ENCODE measurements at regions not wholly inside any gene's neighbourhood (a gene's known extent, or its start where the extent isn't known, plus 50 kb on each side); places are given as distances from the start of the nearest gene placed in this dataset.

DNA sequence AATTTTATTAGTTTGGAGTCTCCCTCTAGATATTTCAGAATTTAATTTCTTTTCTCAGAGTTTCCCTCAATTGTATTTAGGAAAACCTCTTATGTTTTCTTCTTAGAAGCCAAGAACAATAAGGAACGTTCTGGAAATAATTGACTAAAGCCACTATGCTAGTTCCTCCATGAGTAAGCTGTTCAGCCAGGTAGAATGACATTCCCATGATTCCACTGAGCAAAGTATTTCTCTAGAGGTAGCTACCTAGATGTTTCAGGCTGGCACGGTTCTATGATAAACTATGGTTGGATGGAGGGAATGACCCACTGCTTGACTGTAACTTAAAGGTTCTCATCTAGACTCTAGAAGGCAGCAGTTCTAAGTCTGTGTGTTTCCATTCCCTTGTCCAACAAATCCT lies 62.4 kb downstream of the CLDN17 start:
- H4K20me1 ChIP-seq (replicated peaks; ENCODE audit: insufficient read depth) = no peaks in the 10 kb centered on the region
- no peaks in the 10 kb centered on the region for H3K9me3 Mint-ChIP-seq
- H3K36me3 ChIP-seq (ENCODE audit: insufficient read depth) = no peaks in the 10 kb centered on the region
- H3K36me3 Mint-ChIP-seq (ENCODE audit: low read depth) = no peaks in the 10 kb centered on the region
- H3K79me2 ChIP-seq (replicated peaks; ENCODE audit: insufficient read depth) = no peaks in the 10 kb centered on the region
- no peak overlapping the region for H3K27ac Mint-ChIP-seq
- no peak overlapping the region for H3K4me3 Mint-ChIP-seq
- no peaks in the 10 kb centered on the region for H3F3A ChIP-seq (replicated peaks; ENCODE audit: low read depth)
- H2AFZ ChIP-seq = no peak overlapping the region; the same call in 1 of the 2 replicates
- no peak overlapping the region for H3K4me2 ChIP-seq
- peaks cover 8% of the 10 kb centered on the region; the same call in 1 of the 2 replicates for H3K4me1 ChIP-seq (ENCODE audit: insufficient read depth)
- no peak for ATAC-seq
- DNase-seq (ENCODE audit: low spot score) = no peak
- H3K27ac ChIP-seq (ENCODE audit: low read depth) = no peak overlapping the region
- no peaks in the 10 kb centered on the region for H3K27me3 ChIP-seq (ENCODE audit: insufficient read depth)
- peaks cover 4% of the 10 kb centered on the region; the same call in 2 of the 3 replicates for H3K4me1 Mint-ChIP-seq
- TF ChIP-seq ZNF331 (CRISPR knock-in tag; IDR thresholded peaks at IDR 0.05; ENCODE audit: low read depth) (no peak), REST (IDR thresholded peaks at IDR 0.05; ENCODE audit: unreplicated experiment) (no peak), STAT1 (IDR thresholded peaks at IDR 0.05; ENCODE audit: unreplicated experiment) (no peak), ETS1 (IDR thresholded peaks at IDR 0.05) (no peak), EZH2 (IDR thresholded peaks at IDR 0.05; ENCODE audit: low read depth, unreplicated experiment) (no peak)
- TF ChIP-seq, protein P1, sequence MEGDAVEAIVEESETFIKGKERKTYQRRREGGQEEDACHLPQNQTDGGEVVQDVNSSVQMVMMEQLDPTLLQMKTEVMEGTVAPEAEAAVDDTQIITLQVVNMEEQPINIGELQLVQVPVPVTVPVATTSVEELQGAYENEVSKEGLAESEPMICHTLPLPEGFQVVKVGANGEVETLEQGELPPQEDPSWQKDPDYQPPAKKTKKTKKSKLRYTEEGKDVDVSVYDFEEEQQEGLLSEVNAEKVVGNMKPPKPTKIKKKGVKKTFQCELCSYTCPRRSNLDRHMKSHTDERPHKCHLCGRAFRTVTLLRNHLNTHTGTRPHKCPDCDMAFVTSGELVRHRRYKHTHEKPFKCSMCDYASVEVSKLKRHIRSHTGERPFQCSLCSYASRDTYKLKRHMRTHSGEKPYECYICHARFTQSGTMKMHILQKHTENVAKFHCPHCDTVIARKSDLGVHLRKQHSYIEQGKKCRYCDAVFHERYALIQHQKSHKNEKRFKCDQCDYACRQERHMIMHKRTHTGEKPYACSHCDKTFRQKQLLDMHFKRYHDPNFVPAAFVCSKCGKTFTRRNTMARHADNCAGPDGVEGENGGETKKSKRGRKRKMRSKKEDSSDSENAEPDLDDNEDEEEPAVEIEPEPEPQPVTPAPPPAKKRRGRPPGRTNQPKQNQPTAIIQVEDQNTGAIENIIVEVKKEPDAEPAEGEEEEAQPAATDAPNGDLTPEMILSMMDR (conservative IDR thresholded peaks at IDR 0.05; ENCODE audit: low read depth in 2 of 2) = no peak
- H3K27me3 Mint-ChIP-seq (ENCODE audit: insufficient read depth, low read depth, poor library complexity) = no peaks in the 10 kb centered on the region
- no peaks in the 10 kb centered on the region; the same call in 1 of the 2 replicates for H3K9me2 ChIP-seq (ENCODE audit: insufficient read depth)
- no peak overlapping the region for H3K4me3 ChIP-seq

DNA sequence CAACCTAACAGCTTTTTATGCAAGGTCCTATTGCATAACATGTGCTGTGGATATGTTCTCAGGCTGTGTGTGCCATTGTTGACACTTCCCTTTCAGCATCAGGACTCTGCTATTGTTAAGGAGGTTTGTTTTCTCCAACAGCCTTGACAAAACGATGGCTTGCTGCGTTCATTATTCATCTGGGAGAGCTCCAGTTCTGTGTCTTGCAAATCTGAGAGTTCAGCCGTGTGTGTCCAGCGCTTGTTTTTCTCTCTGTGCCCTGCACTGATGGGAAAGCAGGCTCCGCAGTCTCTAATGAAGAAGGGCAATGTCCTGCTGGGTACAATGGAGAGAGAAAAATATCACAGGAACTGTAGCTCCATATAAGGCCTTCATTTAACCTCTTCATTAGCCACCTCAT lies 63.7 kb downstream of the CLDN17 start:
- peaks cover 8% of the 10 kb centered on the region; the same call in 1 of the 2 replicates for H3K4me1 ChIP-seq (ENCODE audit: insufficient read depth)
- H3K4me3 Mint-ChIP-seq = no peak overlapping the region
- no peaks in the 10 kb centered on the region for H3K36me3 Mint-ChIP-seq (ENCODE audit: low read depth)
- no peak overlapping the region for H3K4me3 ChIP-seq
- H3K27me3 ChIP-seq (ENCODE audit: insufficient read depth) = no peaks in the 10 kb centered on the region
- ATAC-seq (peak; percentile 32; the same call in 2 of the 3 replicates), DNase-seq (ENCODE audit: low spot score) (no peak)
- H3K27ac Mint-ChIP-seq = no peak overlapping the region
- H4K20me1 ChIP-seq (replicated peaks; ENCODE audit: insufficient read depth) = no peaks in the 10 kb centered on the region
- H3K9me3 Mint-ChIP-seq = no peaks in the 10 kb centered on the region
- no peaks in the 10 kb centered on the region for H3K36me3 ChIP-seq (ENCODE audit: insufficient read depth)
- no peaks in the 10 kb centered on the region for H3K27me3 Mint-ChIP-seq (ENCODE audit: insufficient read depth, low read depth, poor library complexity)
- H3K9me2 ChIP-seq (ENCODE audit: insufficient read depth) = no peaks in the 10 kb centered on the region; the same call in 1 of the 2 replicates
- no peaks in the 10 kb centered on the region for H3F3A ChIP-seq (replicated peaks; ENCODE audit: low read depth)
- H2AFZ ChIP-seq = 0 out of 2 replicates have a peak overlapping the region, but pooled peaks have one; percentile 40
- no peak overlapping the region for H3K4me2 ChIP-seq
- no peak overlapping the region for H3K27ac ChIP-seq (ENCODE audit: low read depth)
- H3K4me1 Mint-ChIP-seq = peaks cover 4% of the 10 kb centered on the region; the same call in 2 of the 3 replicates
- no peaks in the 10 kb centered on the region for H3K79me2 ChIP-seq (replicated peaks; ENCODE audit: insufficient read depth)
- TF ChIP-seq CREB1 (CRISPR knock-in tag; IDR thresholded peaks at IDR 0.05; ENCODE audit: low read depth) = no peak
- no peak for TF ChIP-seq POLR2AphosphoS5 (IDR thresholded peaks at IDR 0.05; ENCODE audit: low read depth)
- no peak for TF ChIP-seq EZH2phosphoT487 (IDR thresholded peaks at IDR 0.05; ENCODE audit: unreplicated experiment)
- TF ChIP-seq STAT1 (IDR thresholded peaks at IDR 0.05; ENCODE audit: unreplicated experiment) = no peak

Data from GM23338 (cell line).